Fibroblast of peridontal ligament (primary cell): ENCODE measurements at regions not wholly inside any gene's neighbourhood (a gene's known extent, or its start where the extent isn't known, plus 50 kb on each side); places are given as distances from the start of the nearest gene placed in this dataset.

Source experiments
- DNase-seq: peaks from one replicate; pipeline ENCODE4 v3.0.0-alpha.2; 2010; ENCODE audit errors: extremely low read depth

- DNase-seq, result no peak
Measured at GRCh38 chr3:31048143-31048542, 153.7 kb upstream of the GADL1 start.

GRCh38 chr3:31050296-31050695 is 155.8 kb upstream of the GADL1 start:
- no peak for DNase-seq

- DNase-seq, result no peak
Measured at GRCh38 chr3:31051226-31051625, 156.8 kb upstream of the GADL1 start.

GRCh38 chr3:31053299-31053698 is 158.8 kb upstream of the GADL1 start:
- peak; percentile 31 for DNase-seq

- DNase-seq, result no peak
Measured at GRCh38 chr3:31054032-31054431, 159.6 kb upstream of the GADL1 start.

GRCh38 chr3:31055757-31056156 is 161.3 kb upstream of the GADL1 start:
- DNase-seq, result no peak

GRCh38 chr3:31057891-31058290 is 163.4 kb upstream of the GADL1 start:
- DNase-seq, result no peak

GRCh38 chr3:31064021-31064420 is 169.6 kb upstream of the GADL1 start:
- peak; percentile 34 for DNase-seq

- DNase-seq, result no peak
Measured at GRCh38 chr3:31065765-31066164, 171.3 kb upstream of the GADL1 start.

- DNase-seq, result peak; percentile 99
Measured at GRCh38 chr3:31067004-31067403, 172.5 kb upstream of the GADL1 start.

- DNase-seq, result no peak
Measured at GRCh38 chr3:31075471-31075870, 181.0 kb upstream of the GADL1 start.

- no peak for DNase-seq
Measured at GRCh38 chr3:31075876-31076275, 181.4 kb upstream of the GADL1 start.

- peak; percentile 81 for DNase-seq
Measured at GRCh38 chr3:31077021-31077601, 182.7 kb upstream of the GADL1 start.

GRCh38 chr3:31077826-31078225 is 183.4 kb upstream of the GADL1 start:
- DNase-seq, result peak; percentile 15

GRCh38 chr3:31079689-31080088 is 185.2 kb upstream of the GADL1 start:
- peak; percentile 55 for DNase-seq

- DNase-seq, result peak; percentile 48
Measured at GRCh38 chr3:31081018-31081662, 186.7 kb upstream of the GADL1 start.

- no peak for DNase-seq
Measured at GRCh38 chr3:31086148-31086547, 191.7 kb upstream of the GADL1 start.

GRCh38 chr3:31086698-31087097 is 192.2 kb upstream of the GADL1 start:
- DNase-seq, result no peak

GRCh38 chr3:31091748-31092147 is 197.3 kb upstream of the GADL1 start:
- DNase-seq, result no peak

GRCh38 chr3:31092748-31093589 is 198.5 kb upstream of the GADL1 start:
- DNase-seq, result no peak

GRCh38 chr3:31093606-31094005 is 199.1 kb upstream of the GADL1 start:
- no peak for DNase-seq

GRCh38 chr3:31094048-31094447 is 199.6 kb upstream of the GADL1 start:
- no peak for DNase-seq

- no peak for DNase-seq
Measured at GRCh38 chr3:31095255-31095654, 200.8 kb upstream of the GADL1 start.
